A673 (cell line): ENCODE measurements at regions not wholly inside any gene's neighbourhood (a gene's known extent, or its start where the extent isn't known, plus 50 kb on each side); places are given as distances from the start of the nearest gene placed in this dataset.

Experiments used
- EZH2 ChIP-seq: fragments of 200-600 bp; sonication (generic); IDR thresholded peaks from 2 replicates; pipeline ENCODE4 v1.6.1; 2017; ENCODE audit warnings: borderline replicate concordance, low read depth, mild to moderate bottlenecking, mixed read lengths, antibody characterized with exemption, low read length; ENCODE audit not compliant: poor library complexity, severe bottlenecking
- TF ChIP-seq, protein P1 (sequence below): fragments of 300-800, 200-600 bp; sonication (generic); conservative IDR thresholded peaks from 2 replicates; pipeline ENCODE4 v1.5.1; 2017; ENCODE audit warnings: low read depth, mild to moderate bottlenecking, antibody characterized with exemption, low read length, moderate library complexity, mixed read lengths

DNA sequence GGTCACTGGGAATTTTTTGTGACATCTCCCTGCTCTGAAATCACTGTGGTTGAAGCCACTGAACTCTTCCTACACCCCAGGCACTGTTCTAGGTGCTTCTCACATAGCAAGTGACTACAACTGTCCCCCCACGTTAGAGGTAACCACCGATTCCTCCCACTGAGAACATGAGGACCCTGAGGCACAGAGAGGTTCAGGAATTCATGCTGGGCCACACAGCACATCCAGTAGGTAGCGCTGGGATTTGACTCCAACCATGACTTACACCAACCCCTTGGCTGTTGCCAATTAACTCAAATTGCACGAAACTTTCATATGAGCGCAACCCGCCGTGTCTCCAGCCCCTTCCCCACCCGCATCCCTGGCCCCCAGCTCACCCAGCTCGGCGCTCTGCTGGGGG lies 105.2 kb downstream of the RFLNA start:
- TF ChIP-seq, protein P1, sequence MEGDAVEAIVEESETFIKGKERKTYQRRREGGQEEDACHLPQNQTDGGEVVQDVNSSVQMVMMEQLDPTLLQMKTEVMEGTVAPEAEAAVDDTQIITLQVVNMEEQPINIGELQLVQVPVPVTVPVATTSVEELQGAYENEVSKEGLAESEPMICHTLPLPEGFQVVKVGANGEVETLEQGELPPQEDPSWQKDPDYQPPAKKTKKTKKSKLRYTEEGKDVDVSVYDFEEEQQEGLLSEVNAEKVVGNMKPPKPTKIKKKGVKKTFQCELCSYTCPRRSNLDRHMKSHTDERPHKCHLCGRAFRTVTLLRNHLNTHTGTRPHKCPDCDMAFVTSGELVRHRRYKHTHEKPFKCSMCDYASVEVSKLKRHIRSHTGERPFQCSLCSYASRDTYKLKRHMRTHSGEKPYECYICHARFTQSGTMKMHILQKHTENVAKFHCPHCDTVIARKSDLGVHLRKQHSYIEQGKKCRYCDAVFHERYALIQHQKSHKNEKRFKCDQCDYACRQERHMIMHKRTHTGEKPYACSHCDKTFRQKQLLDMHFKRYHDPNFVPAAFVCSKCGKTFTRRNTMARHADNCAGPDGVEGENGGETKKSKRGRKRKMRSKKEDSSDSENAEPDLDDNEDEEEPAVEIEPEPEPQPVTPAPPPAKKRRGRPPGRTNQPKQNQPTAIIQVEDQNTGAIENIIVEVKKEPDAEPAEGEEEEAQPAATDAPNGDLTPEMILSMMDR = no peak
- TF ChIP-seq EZH2 = no peak
